Uterus (tissue), 2 donors: ENCODE measurements at regions not wholly inside any gene's neighbourhood (a gene's known extent, or its start where the extent isn't known, plus 50 kb on each side); places are given as distances from the start of the nearest gene placed in this dataset.

ENCODE experiments used
- POLR2A ChIP-seq, 2 donors: fragments of 450-650 bp; IDR thresholded peaks; one replicate each; pipeline ENCODE4 v1.6.1; 2016; ENCODE audit warnings: antibody characterized with exemption in 2 of 2, mild to moderate bottlenecking in 1 of 2, moderate library complexity in 1 of 2
- TF ChIP-seq, protein P1 (sequence below), 4 experiments: fragments of 200-600 bp in 2 of 4; fragments of 450-650 bp in 2 of 4; sonication (generic) in 2 of 4; IDR thresholded peaks; one replicate each; pipeline ENCODE4 v1.5.1; 2016 to 2019; ENCODE audit warnings: antibody characterized with exemption in 4 of 4, mild to moderate bottlenecking in 2 of 4, moderate library complexity in 1 of 4

GRCh38 chr21:16061194-16061593, 331.4 kb downstream of the USP25 start:
- no peak for TF ChIP-seq POLR2A (IDR thresholded peaks at IDR 0.05)
- TF ChIP-seq, protein P1, sequence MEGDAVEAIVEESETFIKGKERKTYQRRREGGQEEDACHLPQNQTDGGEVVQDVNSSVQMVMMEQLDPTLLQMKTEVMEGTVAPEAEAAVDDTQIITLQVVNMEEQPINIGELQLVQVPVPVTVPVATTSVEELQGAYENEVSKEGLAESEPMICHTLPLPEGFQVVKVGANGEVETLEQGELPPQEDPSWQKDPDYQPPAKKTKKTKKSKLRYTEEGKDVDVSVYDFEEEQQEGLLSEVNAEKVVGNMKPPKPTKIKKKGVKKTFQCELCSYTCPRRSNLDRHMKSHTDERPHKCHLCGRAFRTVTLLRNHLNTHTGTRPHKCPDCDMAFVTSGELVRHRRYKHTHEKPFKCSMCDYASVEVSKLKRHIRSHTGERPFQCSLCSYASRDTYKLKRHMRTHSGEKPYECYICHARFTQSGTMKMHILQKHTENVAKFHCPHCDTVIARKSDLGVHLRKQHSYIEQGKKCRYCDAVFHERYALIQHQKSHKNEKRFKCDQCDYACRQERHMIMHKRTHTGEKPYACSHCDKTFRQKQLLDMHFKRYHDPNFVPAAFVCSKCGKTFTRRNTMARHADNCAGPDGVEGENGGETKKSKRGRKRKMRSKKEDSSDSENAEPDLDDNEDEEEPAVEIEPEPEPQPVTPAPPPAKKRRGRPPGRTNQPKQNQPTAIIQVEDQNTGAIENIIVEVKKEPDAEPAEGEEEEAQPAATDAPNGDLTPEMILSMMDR (IDR thresholded peaks at IDR 0.05): no peak
